ENCODE measurements at regions not wholly inside any gene's neighbourhood (a gene's known extent, or its start where the extent isn't known, plus 50 kb on each side); places are given as distances from the start of the nearest gene placed in this dataset.

DNA sequence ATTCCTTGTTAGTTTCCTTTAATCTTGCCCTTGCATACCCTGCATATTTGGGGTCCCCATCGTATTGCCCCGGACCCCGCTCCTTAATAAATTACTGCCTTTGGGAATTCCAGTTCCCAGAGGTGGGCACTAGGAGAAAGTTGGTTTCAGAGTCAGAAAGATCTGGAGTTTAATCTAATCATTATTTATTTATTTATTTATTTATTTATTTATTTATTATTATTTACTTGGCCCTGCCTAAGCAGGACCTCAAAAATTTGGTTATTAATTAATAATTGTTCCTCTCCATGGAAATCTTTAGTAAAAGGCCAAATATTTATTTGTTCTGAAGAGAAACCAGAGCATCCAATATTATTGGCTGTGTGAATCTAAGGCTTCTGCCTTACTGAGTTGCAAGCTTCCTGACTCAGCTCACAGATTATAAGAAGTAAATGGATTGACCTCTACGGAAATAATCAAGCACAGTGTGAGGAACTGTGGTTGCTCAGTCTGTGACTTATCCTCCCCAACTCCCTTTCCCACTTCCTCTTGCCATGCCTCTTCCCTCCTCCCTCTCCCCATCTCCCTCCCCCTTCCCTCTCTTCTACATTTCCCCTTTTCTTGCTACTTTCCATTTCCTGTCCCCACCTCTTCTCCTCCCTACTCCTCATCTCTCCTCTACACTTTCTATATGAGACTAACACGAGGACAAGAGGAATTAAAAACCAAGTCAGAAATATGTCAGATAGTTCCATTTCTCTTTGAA, 61.5 kb upstream of the AP1S2 start:
- no peaks in the 10 kb centered on the region for H3K4me1 ChIP-seq
- no peak overlapping the region for H3K4me3 ChIP-seq
- ATAC-seq (peak in 1 of 4 donors; percentile 53), DNase-seq (no peak), FAIRE-seq (no peak)
- H3K9me3 ChIP-seq = no peaks in the 10 kb centered on the region
- WGBS, 2 donors = 66 to 79% methylated on average over 5 of the region's 5 CpGs
- no peak overlapping the region for H3K27ac ChIP-seq
- TF ChIP-seq, protein P1, sequence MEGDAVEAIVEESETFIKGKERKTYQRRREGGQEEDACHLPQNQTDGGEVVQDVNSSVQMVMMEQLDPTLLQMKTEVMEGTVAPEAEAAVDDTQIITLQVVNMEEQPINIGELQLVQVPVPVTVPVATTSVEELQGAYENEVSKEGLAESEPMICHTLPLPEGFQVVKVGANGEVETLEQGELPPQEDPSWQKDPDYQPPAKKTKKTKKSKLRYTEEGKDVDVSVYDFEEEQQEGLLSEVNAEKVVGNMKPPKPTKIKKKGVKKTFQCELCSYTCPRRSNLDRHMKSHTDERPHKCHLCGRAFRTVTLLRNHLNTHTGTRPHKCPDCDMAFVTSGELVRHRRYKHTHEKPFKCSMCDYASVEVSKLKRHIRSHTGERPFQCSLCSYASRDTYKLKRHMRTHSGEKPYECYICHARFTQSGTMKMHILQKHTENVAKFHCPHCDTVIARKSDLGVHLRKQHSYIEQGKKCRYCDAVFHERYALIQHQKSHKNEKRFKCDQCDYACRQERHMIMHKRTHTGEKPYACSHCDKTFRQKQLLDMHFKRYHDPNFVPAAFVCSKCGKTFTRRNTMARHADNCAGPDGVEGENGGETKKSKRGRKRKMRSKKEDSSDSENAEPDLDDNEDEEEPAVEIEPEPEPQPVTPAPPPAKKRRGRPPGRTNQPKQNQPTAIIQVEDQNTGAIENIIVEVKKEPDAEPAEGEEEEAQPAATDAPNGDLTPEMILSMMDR (IDR thresholded peaks at IDR 0.05) = no peak
- intact Hi-C loops (cut with DNase I) = no loop called here
- H3K27me3 ChIP-seq = peaks cover 0 to 8% (median 0%) of the 10 kb centered on the region in 4 donors
- no peaks in the 10 kb centered on the region for H3K36me3 ChIP-seq

DNA sequence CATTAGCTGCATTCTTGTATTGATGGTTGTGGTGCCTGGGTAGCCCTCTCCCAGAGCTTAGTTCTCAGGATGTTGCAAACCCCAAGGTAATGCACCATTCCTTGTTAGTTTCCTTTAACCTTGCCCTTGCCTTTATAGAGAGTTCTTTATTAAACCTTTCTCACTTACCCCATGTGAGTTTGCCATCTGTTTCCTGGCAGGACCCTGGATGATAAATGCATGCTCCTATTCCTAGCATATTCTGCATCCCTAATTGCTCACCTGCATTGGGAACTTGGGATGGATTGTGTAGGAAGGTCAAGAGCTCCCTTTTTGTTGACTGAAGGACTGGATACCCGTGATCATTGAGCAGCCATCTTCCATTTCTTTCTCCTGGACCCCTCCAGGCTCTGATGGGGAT, 59.9 kb upstream of the AP1S2 start:
- no peaks in the 10 kb centered on the region for H3K9me3 ChIP-seq
- no peaks in the 10 kb centered on the region for H3K4me1 ChIP-seq
- peaks cover 0 to 8% (median 0%) of the 10 kb centered on the region in 4 donors for H3K27me3 ChIP-seq
- 38 to 95% methylated on average over 1 of the region's 1 CpG for WGBS, 2 donors
- no peak for DNase-seq
- intact Hi-C loops (cut with DNase I) = no loop called here
- H3K36me3 ChIP-seq = no peaks in the 10 kb centered on the region
- no peak for ATAC-seq
- H3K4me3 ChIP-seq = no peak overlapping the region
- TF ChIP-seq, protein P1 (IDR thresholded peaks at IDR 0.05) = no peak
- no peak overlapping the region for H3K27ac ChIP-seq
- FAIRE-seq = no peak

DNA sequence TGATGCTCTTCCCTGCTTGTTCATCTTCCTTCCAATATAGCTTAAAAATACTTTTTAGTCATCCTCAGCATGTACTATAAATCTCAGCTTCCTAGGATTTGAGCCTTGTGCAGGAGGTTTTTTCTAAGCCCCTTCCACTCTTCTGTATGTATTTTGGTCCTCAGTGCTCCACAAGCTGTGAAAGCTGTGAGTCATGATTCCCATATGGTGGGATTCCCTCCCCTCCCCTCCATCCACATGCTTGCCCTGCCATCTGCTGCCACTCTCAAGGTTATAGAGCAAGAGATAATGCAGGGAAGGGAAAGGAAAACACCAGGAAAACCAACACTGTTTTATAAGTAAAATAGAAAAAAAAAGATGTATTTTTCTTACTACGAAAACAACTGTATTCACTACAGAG, 58.5 kb upstream of the AP1S2 start:
- FAIRE-seq (no peak), DNase-seq (no peak), ATAC-seq (no peak)
- Histone ChIP-seq H3K4me3 (no peak overlapping the region), H3K36me3 (no peaks in the 10 kb centered on the region), H3K9me3 (no peaks in the 10 kb centered on the region), H3K27me3 (peaks cover 0 to 8% (median 0%) of the 10 kb centered on the region in 4 donors), H3K4me1 (no peaks in the 10 kb centered on the region), H3K27ac (no peak overlapping the region)
- TF ChIP-seq, protein P1 (IDR thresholded peaks at IDR 0.05) = no peak
- WGBS, 2 donors = 86 to 90% methylated on average over 1 of the region's 1 CpG
- intact Hi-C loops (cut with DNase I) = no loop called here

DNA sequence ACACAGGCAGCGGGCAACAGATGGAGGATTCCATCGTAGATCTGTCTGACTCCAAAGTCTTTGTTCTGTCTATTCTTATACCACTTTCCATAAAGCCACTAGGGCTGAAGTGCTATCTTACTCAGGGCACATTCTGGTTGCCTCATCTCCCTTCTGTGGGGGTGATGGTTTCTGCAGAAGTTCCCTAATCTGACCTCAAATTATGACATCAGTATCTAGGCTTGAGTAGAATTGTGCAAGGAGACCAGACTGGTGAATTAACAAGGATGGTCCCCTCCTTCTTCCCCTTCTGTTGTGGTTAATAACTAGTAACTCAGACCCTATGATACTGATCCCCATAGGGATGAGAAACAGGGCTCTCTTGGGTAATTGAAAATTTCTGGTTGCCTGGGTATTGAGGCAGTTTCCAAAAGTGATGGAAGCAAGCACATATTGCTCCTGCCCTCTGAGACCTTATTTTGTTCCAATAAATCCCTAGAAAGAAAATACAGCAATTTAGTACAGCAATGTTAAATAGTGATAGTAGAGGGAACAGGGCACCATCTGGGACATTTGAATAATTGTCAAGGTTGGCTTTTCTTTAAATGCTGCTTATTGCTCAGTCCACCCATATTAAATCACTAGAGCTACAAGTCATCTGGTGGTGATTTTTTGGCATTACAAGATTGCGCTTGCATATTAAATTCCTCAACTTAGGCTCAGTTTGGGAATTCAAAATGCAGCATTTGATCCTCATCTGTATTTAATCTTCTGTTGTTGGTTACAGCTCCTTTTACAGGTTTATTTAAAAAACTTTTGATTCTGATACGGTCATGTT, 57.3 kb upstream of the AP1S2 start:
- Histone ChIP-seq H3K27me3 (peaks cover 0 to 4% (median 0%) of the 10 kb centered on the region in 4 donors), H3K4me1 (no peaks in the 10 kb centered on the region), H3K4me3 (no peak overlapping the region), H3K9me3 (no peaks in the 10 kb centered on the region), H3K27ac (no peak overlapping the region), H3K36me3 (no peaks in the 10 kb centered on the region)
- no peak for FAIRE-seq
- no peak for DNase-seq
- 88 to 90% methylated on average over 4 of the region's 4 CpGs for WGBS, 2 donors
- TF ChIP-seq, protein P1 (IDR thresholded peaks at IDR 0.05) = no peak
- ATAC-seq = peak in 2 of 4 donors; percentile 71 to 78
- intact Hi-C loops (cut with DNase I) = no loop called here

Measured in pancreas (tissue), 10 donors.